OCI-LY7 (cell line): ENCODE measurements at regions not wholly inside any gene's neighbourhood (a gene's known extent, or its start where the extent isn't known, plus 50 kb on each side); places are given as distances from the start of the nearest gene placed in this dataset.

Experiments
- EZH2phosphoT487 ChIP-seq: fragments of 200-600 bp; sonication (generic); IDR thresholded peaks from 2 replicates; pipeline ENCODE4 v1.6.1; 2018; ENCODE audit warnings: low read depth, borderline replicate concordance, mild to moderate bottlenecking, mixed run types, antibody characterized with exemption, low read length, moderate library complexity, mixed read lengths
- TF ChIP-seq, protein P1 (sequence below): fragments of 200-600 bp; sonication (generic); conservative IDR thresholded peaks from 2 replicates; pipeline ENCODE4 v1.5.1; 2014; ENCODE audit warnings: mild to moderate bottlenecking, antibody characterized with exemption, low read length, moderate library complexity, mixed read lengths

DNA sequence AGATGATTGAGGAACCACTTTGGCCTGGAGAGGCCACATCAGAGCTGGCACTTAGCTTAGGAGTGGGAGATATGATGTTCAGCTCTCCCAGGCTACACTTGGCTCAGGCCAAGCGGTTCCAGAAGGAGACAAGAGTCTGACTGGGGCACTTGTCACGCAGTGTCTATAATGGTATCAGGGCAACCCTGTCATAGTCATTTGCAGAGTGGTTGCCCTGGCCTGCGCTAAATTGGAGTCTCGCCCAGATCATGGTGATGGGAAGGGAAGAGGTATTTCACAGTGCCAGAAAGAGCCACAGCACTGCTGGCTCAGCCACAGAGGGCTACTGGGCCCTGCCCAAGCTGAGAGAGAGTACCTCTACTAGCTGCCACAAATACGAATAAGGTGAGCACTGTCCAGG is 186.9 kb upstream of the CRBN start:
- TF ChIP-seq, protein P1, sequence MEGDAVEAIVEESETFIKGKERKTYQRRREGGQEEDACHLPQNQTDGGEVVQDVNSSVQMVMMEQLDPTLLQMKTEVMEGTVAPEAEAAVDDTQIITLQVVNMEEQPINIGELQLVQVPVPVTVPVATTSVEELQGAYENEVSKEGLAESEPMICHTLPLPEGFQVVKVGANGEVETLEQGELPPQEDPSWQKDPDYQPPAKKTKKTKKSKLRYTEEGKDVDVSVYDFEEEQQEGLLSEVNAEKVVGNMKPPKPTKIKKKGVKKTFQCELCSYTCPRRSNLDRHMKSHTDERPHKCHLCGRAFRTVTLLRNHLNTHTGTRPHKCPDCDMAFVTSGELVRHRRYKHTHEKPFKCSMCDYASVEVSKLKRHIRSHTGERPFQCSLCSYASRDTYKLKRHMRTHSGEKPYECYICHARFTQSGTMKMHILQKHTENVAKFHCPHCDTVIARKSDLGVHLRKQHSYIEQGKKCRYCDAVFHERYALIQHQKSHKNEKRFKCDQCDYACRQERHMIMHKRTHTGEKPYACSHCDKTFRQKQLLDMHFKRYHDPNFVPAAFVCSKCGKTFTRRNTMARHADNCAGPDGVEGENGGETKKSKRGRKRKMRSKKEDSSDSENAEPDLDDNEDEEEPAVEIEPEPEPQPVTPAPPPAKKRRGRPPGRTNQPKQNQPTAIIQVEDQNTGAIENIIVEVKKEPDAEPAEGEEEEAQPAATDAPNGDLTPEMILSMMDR, result no peak
- no peak for TF ChIP-seq EZH2phosphoT487
